GM10266 (cell line): ENCODE measurements at regions not wholly inside any gene's neighbourhood (a gene's known extent, or its start where the extent isn't known, plus 50 kb on each side); places are given as distances from the start of the nearest gene placed in this dataset.

ENCODE experiments used
- DNase-seq: peaks from one replicate; pipeline ENCODE4 v3.0.0; 2012; ENCODE audit errors: extremely low spot score
- CTCF ChIP-seq: IDR thresholded peaks from 2 replicates; pipeline ENCODE4 v1.5.1; 2012; ENCODE audit warnings: mild to moderate bottlenecking, low read depth; ENCODE audit not compliant: control insufficient read depth, insufficient read depth; ENCODE audit errors: missing control alignments

GRCh38 chr6:85995339-85996033 lies 352.8 kb upstream of the SYNCRIP start:
- DNase-seq: no peak
- no peak for TF ChIP-seq CTCF

- no peak for DNase-seq
- TF ChIP-seq CTCF: no peak
Observed at GRCh38 chr6:85986681-85987080, 344.0 kb upstream of the SYNCRIP start.

- TF ChIP-seq CTCF: no peak
- no peak for DNase-seq
Observed at GRCh38 chr6:85983032-85983659, 340.5 kb upstream of the SYNCRIP start.

GRCh38 chr6:85977661-85978060 lies 335.0 kb upstream of the SYNCRIP start:
- TF ChIP-seq CTCF: no peak
- DNase-seq: no peak

GRCh38 chr6:85975957-85976356 lies 333.3 kb upstream of the SYNCRIP start:
- TF ChIP-seq CTCF: no peak
- DNase-seq: no peak

GRCh38 chr6:85971238-85971637 lies 328.6 kb upstream of the SYNCRIP start:
- no peak for DNase-seq
- no peak for TF ChIP-seq CTCF

- TF ChIP-seq CTCF: no peak
- DNase-seq: no peak
Observed at GRCh38 chr6:85966828-85967227, 324.1 kb upstream of the SYNCRIP start.
